Heart right ventricle (tissue), 16 donors: ENCODE measurements at regions not wholly inside any gene's neighbourhood (a gene's known extent, or its start where the extent isn't known, plus 50 kb on each side); places are given as distances from the start of the nearest gene placed in this dataset.

Experiments used
- ATAC-seq, 8 donors: fragments of 200-7000 bp; cut with Tn5 transposase; one replicate each; pipeline ENCODE4 v1.9.1; 2020; ENCODE audit warnings: mild to moderate bottlenecking in 8 of 8, moderate library complexity in 8 of 8, moderate number of reproducible peaks in 1 of 8
- DNase-seq, 2 donors: peaks; one replicate each; pipeline ENCODE4 v3.0.0-alpha.2; 2020
- H3K27ac ChIP-seq, 10 donors: fragments of 200-600 bp; sonication (generic) in 2 of 10; one replicate each; pipeline versions ENCODE4 v1.5.0 to v1.8.0; 2020 to 2022; ENCODE audit warnings: mild to moderate bottlenecking in 3 of 10
- H3K27me3 ChIP-seq, 7 donors: fragments of 200-600 bp; one replicate each; pipeline ENCODE4 v1.8.0; 2021 to 2022; ENCODE audit warnings: mild to moderate bottlenecking in 2 of 7
- H3K36me3 ChIP-seq, 9 donors: fragments of 200-600 bp; sonication (generic) in 1 of 9; one replicate each; pipeline versions ENCODE4 v1.5.0 to v1.8.0; 2020 to 2022; ENCODE audit warnings: mild to moderate bottlenecking in 2 of 9
- H3K4me1 ChIP-seq, 9 donors: fragments of 200-600 bp; sonication (generic) in 1 of 9; one replicate each; pipeline versions ENCODE4 v1.5.0 to v1.8.0; 2020 to 2022; ENCODE audit warnings: mild to moderate bottlenecking in 4 of 9
- H3K4me3 ChIP-seq, 10 donors: fragments of 200-600 bp; sonication (generic) in 2 of 10; one replicate each; pipeline versions ENCODE4 v1.5.0 to v1.8.0; 2020 to 2022; ENCODE audit warnings: mild to moderate bottlenecking in 7 of 10, moderate library complexity in 2 of 10
- H3K9me3 ChIP-seq, 11 donors: fragments of 200-600 bp in 10 of 11; sonication (generic) in 2 of 11; one replicate each; pipeline versions ENCODE4 v1.5.0 to v1.8.0; 2013 to 2022; ENCODE audit warnings: mild to moderate bottlenecking in 2 of 11, control low read depth in 1 of 11, moderate library complexity in 1 of 11
- WGBS, 2 donors: extraction: QIAGEN DNeasy Blood & Tissue Kit; methylation state at CpG; one replicate each; pipeline ENCODE4 v1.1.7; 2013; ENCODE audit warnings: inconsistent platforms in 1 of 2; 5-methylcytosine and 5-hydroxymethylcytosine counted together
- intact Hi-C, 10 donors: fragments of 100-400 bp; cut with DNase I; formaldehyde crosslinking; loops; one replicate each; pipeline versions ENCODE4 v1.11.1 to v1.14.2; 2022
- TF ChIP-seq, protein P1 (sequence below), 9 donors: fragments of 200-600 bp; sonication (generic) in 2 of 9; IDR thresholded peaks; one replicate each; pipeline versions ENCODE4 v1.5.0 to v1.8.0; 2021 to 2022; ENCODE audit warnings: antibody characterized with exemption in 9 of 9, mild to moderate bottlenecking in 5 of 9, moderate library complexity in 1 of 9
- donor health status: Arrhythmogenic right ventricular cardiomyopathy.
- donor health status: ischemic (EF 13 %, LVEDD 7.1; RV severe dilation, severe dysfunction).
- donor health status: healthy with polysubstance abuse.
- donor health status: DM: no; HTN: yes; CAD: no.
- donor health status: DM: no; HTN: no; CAD: no.
- donor health status: ischemic (EF 25% LVEDD 6.9; RV normal size, moderate dysfunction).
- donor health status: ischemic (EF 25% LVEDD 5.7; RV mildly dilated, moderate dysfunction).
- donor health status: healthy.
- donor health status: DM: yes; HTN: yes; CAD: no.
- donor health status: Ischemic cardiomyopathy.
- donor health status: ischemic (EF 35%, LVEDD 5.7; RV mildly dilated, moderate dysfunction).
- donor health status: nonischemic (EF 11% LVEDD 7.7; RV severe dilation, severe dysfunction).
- donor health status: DM: yes; HTN: yes; CAD: no.
- donor health status: PGD.
- donor health status: ischemic (EF 29% LVEDD 5.4; RV normal size, mild dysfunction).
- donor health status: nonischemic (EF 23%, LVEDD 6.1; RV moderate dilation, normal function).

DNA sequence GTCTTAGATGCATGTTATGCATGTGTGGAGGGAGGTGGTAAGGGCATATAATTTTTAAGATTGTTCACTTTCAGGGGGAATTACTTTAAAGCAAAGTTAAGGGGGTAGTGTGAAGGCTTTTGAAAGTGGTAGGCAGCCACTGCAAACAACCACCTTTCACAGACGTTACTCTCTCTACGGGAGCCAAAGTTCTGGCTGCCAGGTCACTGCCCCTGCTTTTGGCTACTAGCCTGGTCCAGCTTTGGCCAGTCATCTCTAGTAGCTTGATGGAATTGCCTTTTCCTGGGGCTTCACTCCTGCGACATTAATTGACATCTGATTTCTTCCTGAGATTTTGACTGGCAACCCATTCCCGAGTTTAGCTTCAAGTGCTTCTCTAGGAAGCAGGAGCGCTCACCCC, 397.5 kb downstream of the CDH11 start:
- intact Hi-C loops, result no loop called here
- ATAC-seq (no peak), DNase-seq (no peak)
- H3K36me3 ChIP-seq, result no peaks in the 10 kb centered on the region
- H3K9me3 ChIP-seq, result no peaks in the 10 kb centered on the region
- H3K4me1 ChIP-seq, result no peaks in the 10 kb centered on the region
- TF ChIP-seq, protein P1, sequence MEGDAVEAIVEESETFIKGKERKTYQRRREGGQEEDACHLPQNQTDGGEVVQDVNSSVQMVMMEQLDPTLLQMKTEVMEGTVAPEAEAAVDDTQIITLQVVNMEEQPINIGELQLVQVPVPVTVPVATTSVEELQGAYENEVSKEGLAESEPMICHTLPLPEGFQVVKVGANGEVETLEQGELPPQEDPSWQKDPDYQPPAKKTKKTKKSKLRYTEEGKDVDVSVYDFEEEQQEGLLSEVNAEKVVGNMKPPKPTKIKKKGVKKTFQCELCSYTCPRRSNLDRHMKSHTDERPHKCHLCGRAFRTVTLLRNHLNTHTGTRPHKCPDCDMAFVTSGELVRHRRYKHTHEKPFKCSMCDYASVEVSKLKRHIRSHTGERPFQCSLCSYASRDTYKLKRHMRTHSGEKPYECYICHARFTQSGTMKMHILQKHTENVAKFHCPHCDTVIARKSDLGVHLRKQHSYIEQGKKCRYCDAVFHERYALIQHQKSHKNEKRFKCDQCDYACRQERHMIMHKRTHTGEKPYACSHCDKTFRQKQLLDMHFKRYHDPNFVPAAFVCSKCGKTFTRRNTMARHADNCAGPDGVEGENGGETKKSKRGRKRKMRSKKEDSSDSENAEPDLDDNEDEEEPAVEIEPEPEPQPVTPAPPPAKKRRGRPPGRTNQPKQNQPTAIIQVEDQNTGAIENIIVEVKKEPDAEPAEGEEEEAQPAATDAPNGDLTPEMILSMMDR (IDR thresholded peaks at IDR 0.05), result no peak
- no peaks in the 10 kb centered on the region for H3K27me3 ChIP-seq
- WGBS, 2 donors, result 80 to 87% methylated on average over 5 of the region's 5 CpGs
- no peak overlapping the region for H3K4me3 ChIP-seq
- no peak overlapping the region for H3K27ac ChIP-seq

DNA sequence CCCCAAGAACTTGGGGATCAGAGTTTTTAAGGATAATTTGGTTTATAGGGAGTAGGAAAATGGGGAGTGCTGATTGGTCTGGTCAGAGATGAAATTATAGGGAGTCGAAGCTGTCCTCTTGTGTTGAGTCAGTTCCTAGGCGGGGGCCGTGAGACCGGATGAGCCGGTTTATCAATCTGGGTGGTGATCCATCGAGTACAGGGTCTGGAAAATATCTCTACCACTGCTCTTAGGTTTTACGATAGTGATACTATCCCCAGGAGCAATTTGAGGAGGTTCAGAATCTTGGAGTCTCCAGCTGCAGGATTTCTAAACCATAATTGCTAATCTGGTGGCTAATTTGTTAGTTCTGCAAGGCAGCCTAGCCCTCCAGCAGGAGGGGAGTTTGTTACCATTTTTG, 403.4 kb downstream of the CDH11 start:
- WGBS, 2 donors, result 65 to 72% methylated on average over 7 of the region's 7 CpGs
- no peak for ATAC-seq
- intact Hi-C loops, result no loop called here

DNA sequence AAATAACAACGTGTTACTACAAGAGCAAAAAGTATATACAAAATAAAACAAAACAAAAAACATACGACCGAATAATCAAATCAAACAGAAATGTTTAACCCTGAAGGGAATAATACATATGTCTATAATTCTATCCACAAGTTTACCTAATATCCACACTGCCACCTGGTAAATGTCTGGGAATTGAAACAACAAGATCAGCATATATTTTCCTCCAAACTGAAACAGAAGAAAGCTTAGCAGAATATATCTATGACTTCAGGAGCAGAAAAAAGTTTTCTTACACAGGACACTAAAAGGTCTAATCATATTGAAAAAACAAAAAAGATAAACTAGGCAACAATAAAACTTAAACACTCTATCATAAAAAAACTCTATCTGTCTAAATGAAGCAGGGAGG, 404.0 kb downstream of the CDH11 start:
- ATAC-seq (no peak), DNase-seq (no peak)
- Histone ChIP-seq H3K4me1 (no peaks in the 10 kb centered on the region), H3K9me3 (peaks cover 0 to 5% (median 0%) of the 10 kb centered on the region in 11 donors), H3K36me3 (no peaks in the 10 kb centered on the region), H3K4me3 (no peak overlapping the region), H3K27ac (no peak overlapping the region), H3K27me3 (no peaks in the 10 kb centered on the region)
- TF ChIP-seq, protein P1 (IDR thresholded peaks at IDR 0.05), result no peak
- intact Hi-C loops, result no loop called here
- WGBS, 2 donors, result 85 to 86% methylated on average over 3 of the region's 3 CpGs

More for the DNA sequence above, 403.4 kb downstream of the CDH11 start:
- no peak for DNase-seq
- Histone ChIP-seq H3K36me3 (no peaks in the 10 kb centered on the region), H3K27ac (no peak overlapping the region), H3K4me1 (no peaks in the 10 kb centered on the region), H3K4me3 (no peak overlapping the region), H3K9me3 (peaks cover 0 to 5% (median 0%) of the 10 kb centered on the region in 11 donors), H3K27me3 (no peaks in the 10 kb centered on the region)
- TF ChIP-seq, protein P1 (IDR thresholded peaks at IDR 0.05), result no peak

DNA sequence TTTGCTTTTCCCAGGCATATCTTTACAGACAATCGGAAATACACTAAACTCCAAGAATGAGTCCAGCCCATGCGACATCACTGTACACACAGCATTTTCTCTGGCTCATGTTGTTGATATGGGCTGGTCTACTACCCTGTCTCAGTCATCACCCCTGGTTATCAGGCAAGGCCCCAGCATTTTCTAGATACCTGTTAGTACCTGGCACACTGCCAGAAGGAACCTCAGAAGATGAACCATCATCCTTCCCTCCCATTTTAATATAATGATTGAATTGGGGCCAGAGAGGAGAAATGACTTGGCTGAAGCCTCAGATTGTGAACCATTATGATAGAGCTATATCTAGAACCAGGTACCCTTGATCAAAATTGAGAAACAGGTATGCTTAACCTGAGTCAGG, 406.2 kb downstream of the CDH11 start:
- intact Hi-C loops, result no loop called here
- TF ChIP-seq, protein P1 (IDR thresholded peaks at IDR 0.05), result no peak
- Histone ChIP-seq H3K9me3 (peaks cover 0 to 5% (median 0%) of the 10 kb centered on the region in 11 donors), H3K4me3 (no peak overlapping the region), H3K27me3 (no peaks in the 10 kb centered on the region), H3K27ac (no peak overlapping the region), H3K36me3 (no peaks in the 10 kb centered on the region), H3K4me1 (no peaks in the 10 kb centered on the region)
- 45 to 59% methylated on average over 2 of the region's 2 CpGs for WGBS, 2 donors
- no peak for ATAC-seq
- no peak for DNase-seq
